Right lobe of liver (tissue), 4 donors: ENCODE measurements at regions not wholly inside any gene's neighbourhood (a gene's known extent, or its start where the extent isn't known, plus 50 kb on each side); places are given as distances from the start of the nearest gene placed in this dataset.

Experiments used
- POLR2A ChIP-seq: fragments of 450-650 bp; IDR thresholded peaks from one replicate; pipeline ENCODE4 v1.6.1; 2017; ENCODE audit warnings: antibody characterized with exemption, mild to moderate bottlenecking
- TF ChIP-seq, protein P1 (sequence below), 4 donors: fragments of 200-600 bp in 3 of 4; fragments of 450-650 bp in 1 of 4; IDR thresholded peaks; one replicate each; pipeline versions ENCODE4 v1.5.1 to v1.8.0; 2016 to 2022; ENCODE audit warnings: antibody characterized with exemption in 4 of 4, mild to moderate bottlenecking in 2 of 4
- donor health status: DM: no; HTN: no; CAD: no.
- donor health status: DM: no; HTN: no; CAD: no.
- donor health status: DM: no; HTN: yes; CAD: no.

DNA sequence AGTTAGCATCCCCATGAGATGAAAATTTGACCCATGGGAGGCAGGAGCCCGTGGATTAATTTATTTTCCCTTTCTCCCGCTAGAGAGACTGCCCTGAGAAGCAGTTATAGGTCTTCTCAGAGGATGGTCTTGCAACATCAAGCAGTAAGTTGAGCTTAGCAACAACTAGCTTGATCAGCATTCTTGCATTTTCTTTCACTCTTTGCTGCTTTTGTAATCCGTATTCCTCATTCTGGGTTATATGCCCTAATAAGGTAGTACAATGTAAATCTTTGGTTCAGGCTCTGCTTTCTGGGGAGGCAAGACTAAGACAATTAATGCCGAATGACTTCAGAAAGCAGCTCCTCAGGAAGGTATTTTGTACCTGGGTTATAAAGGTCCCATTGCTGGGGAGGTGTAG lies 146.8 kb downstream of the FZD1 start:
- TF ChIP-seq, protein P1, sequence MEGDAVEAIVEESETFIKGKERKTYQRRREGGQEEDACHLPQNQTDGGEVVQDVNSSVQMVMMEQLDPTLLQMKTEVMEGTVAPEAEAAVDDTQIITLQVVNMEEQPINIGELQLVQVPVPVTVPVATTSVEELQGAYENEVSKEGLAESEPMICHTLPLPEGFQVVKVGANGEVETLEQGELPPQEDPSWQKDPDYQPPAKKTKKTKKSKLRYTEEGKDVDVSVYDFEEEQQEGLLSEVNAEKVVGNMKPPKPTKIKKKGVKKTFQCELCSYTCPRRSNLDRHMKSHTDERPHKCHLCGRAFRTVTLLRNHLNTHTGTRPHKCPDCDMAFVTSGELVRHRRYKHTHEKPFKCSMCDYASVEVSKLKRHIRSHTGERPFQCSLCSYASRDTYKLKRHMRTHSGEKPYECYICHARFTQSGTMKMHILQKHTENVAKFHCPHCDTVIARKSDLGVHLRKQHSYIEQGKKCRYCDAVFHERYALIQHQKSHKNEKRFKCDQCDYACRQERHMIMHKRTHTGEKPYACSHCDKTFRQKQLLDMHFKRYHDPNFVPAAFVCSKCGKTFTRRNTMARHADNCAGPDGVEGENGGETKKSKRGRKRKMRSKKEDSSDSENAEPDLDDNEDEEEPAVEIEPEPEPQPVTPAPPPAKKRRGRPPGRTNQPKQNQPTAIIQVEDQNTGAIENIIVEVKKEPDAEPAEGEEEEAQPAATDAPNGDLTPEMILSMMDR (IDR thresholded peaks at IDR 0.05), result no peak
- no peak for TF ChIP-seq POLR2A
